Sigmoid colon (tissue), 6 donors: ENCODE measurements at regions not wholly inside any gene's neighbourhood (a gene's known extent, or its start where the extent isn't known, plus 50 kb on each side); places are given as distances from the start of the nearest gene placed in this dataset.

ENCODE experiments used
- DNase-seq: peaks from one replicate; pipeline ENCODE4 v3.0.0-alpha.2; 2019
- H3K27ac ChIP-seq, 4 donors: fragments of 200-600 bp; sonication (generic); one replicate each; pipeline ENCODE4 v1.5.1; 2016 to 2019; ENCODE audit warnings: mild to moderate bottlenecking in 1 of 4
- H3K27me3 ChIP-seq, 3 donors: fragments of 200-600 bp; sonication (generic); one replicate each; pipeline ENCODE4 v1.5.1; 2019; ENCODE audit warnings: mild to moderate bottlenecking in 1 of 3
- H3K36me3 ChIP-seq, 4 donors: fragments of 200-600 bp; sonication (generic); one replicate each; pipeline ENCODE4 v1.5.1; 2016 to 2019
- H3K4me1 ChIP-seq, 4 donors: fragments of 200-600 bp; sonication (generic); one replicate each; pipeline ENCODE4 v1.5.1; 2017 to 2019
- H3K4me3 ChIP-seq, 4 donors: fragments of 200-600 bp; sonication (generic); one replicate each; pipeline ENCODE4 v1.5.1; 2017 to 2019; ENCODE audit warnings: mild to moderate bottlenecking in 2 of 4, moderate library complexity in 1 of 4
- H3K9me3 ChIP-seq, 4 donors: fragments of 200-600 bp in 3 of 4; sonication (generic) in 3 of 4; one replicate each; pipeline versions ENCODE4 v1.5.1 to v1.6.1; 2013 to 2019
- CTCF ChIP-seq, 4 experiments: fragments of 450-650 bp in 3 of 4; fragments of 200-600 bp in 1 of 4; IDR thresholded peaks; one replicate each; pipeline ENCODE4 v1.5.1; 2016 to 2019; ENCODE audit warnings: antibody characterized with exemption in 4 of 4, mild to moderate bottlenecking in 3 of 4, moderate library complexity in 2 of 4
- EP300 ChIP-seq, 4 donors: sonication (generic); formaldehyde crosslinking; IDR thresholded peaks; one replicate each; pipeline ENCODE4 v1.6.1; 2017; ENCODE audit warnings: antibody characterized with exemption in 4 of 4
- POLR2A ChIP-seq, 2 donors: fragments of 450-650 bp; IDR thresholded peaks; one replicate each; pipeline ENCODE4 v1.6.1; 2016; ENCODE audit warnings: antibody characterized with exemption in 2 of 2, mild to moderate bottlenecking in 2 of 2, moderate library complexity in 2 of 2
- POLR2AphosphoS5 ChIP-seq, 4 donors: sonication (generic); formaldehyde crosslinking; IDR thresholded peaks; one replicate each; pipeline ENCODE4 v1.6.1; 2017; ENCODE audit warnings: antibody characterized with exemption in 4 of 4
- WGBS, 2 donors: extraction: QIAGEN DNeasy Blood & Tissue Kit; methylation state at CpG; one replicate each; pipeline ENCODE4 v1.1.7; 2013; 5-methylcytosine and 5-hydroxymethylcytosine counted together
- intact Hi-C: fragments of 100-400 bp; cut with DNase I; formaldehyde crosslinking; loops from one replicate; pipeline ENCODE4 v1.15.1; 2023
- donor health status: healthy with polysubstance abuse.
- donor health status: healthy.

- DNase-seq, result no peak
- no peaks in the 10 kb centered on the region for H3K9me3 ChIP-seq
- intact Hi-C loops, result no loop called here
- TF ChIP-seq CTCF (IDR thresholded peaks at IDR 0.05) (no peak), EP300 (IDR thresholded peaks at IDR 0.05) (no peak), POLR2A (IDR thresholded peaks at IDR 0.05) (no peak), POLR2AphosphoS5 (IDR thresholded peaks at IDR 0.05) (no peak)
- H3K4me3 ChIP-seq, result no peak overlapping the region
- WGBS, 2 donors, result 69 to 78% methylated on average over 5 of the region's 5 CpGs
- no peaks in the 10 kb centered on the region for H3K36me3 ChIP-seq
- H3K4me1 ChIP-seq, result no peaks in the 10 kb centered on the region
- H3K27ac ChIP-seq, result no peak overlapping the region
- H3K27me3 ChIP-seq, result no peaks in the 10 kb centered on the region
These were observed 1328.7 kb upstream of the NXPH2 start for GRCh38 chr2:140108706-140109475.

GRCh38 chr2:140091926-140092325 lies 1311.7 kb upstream of the NXPH2 start:
- Histone ChIP-seq H3K4me1 (no peaks in the 10 kb centered on the region), H3K27ac (no peak overlapping the region), H3K4me3 (no peak overlapping the region), H3K36me3 (no peaks in the 10 kb centered on the region), H3K27me3 (no peaks in the 10 kb centered on the region), H3K9me3 (no peaks in the 10 kb centered on the region)
- 91 to 93% methylated on average over 1 of the region's 1 CpG for WGBS, 2 donors
- TF ChIP-seq CTCF (IDR thresholded peaks at IDR 0.05) (no peak), EP300 (IDR thresholded peaks at IDR 0.05) (no peak), POLR2A (IDR thresholded peaks at IDR 0.05) (no peak)
- no peak for DNase-seq
- intact Hi-C loops, result no loop called here

GRCh38 chr2:140086964-140087363 lies 1306.8 kb upstream of the NXPH2 start:
- Histone ChIP-seq H3K36me3 (no peaks in the 10 kb centered on the region), H3K27me3 (no peaks in the 10 kb centered on the region), H3K4me1 (no peaks in the 10 kb centered on the region), H3K4me3 (no peak overlapping the region), H3K9me3 (no peaks in the 10 kb centered on the region), H3K27ac (no peak overlapping the region)
- intact Hi-C loops, result no loop called here
- DNase-seq, result no peak
- TF ChIP-seq CTCF (IDR thresholded peaks at IDR 0.05) (no peak), EP300 (IDR thresholded peaks at IDR 0.05) (no peak), POLR2A (IDR thresholded peaks at IDR 0.05) (no peak), POLR2AphosphoS5 (IDR thresholded peaks at IDR 0.05) (no peak)
- 78 to 86% methylated on average over 1 of the region's 1 CpG for WGBS, 2 donors

GRCh38 chr2:140085674-140086073 lies 1305.5 kb upstream of the NXPH2 start:
- Histone ChIP-seq H3K4me1 (no peaks in the 10 kb centered on the region), H3K27ac (no peak overlapping the region), H3K36me3 (no peaks in the 10 kb centered on the region), H3K9me3 (no peaks in the 10 kb centered on the region), H3K27me3 (no peaks in the 10 kb centered on the region), H3K4me3 (no peak overlapping the region)
- DNase-seq, result no peak
- TF ChIP-seq EP300 (IDR thresholded peaks at IDR 0.05) (no peak), POLR2A (IDR thresholded peaks at IDR 0.05) (no peak), CTCF (IDR thresholded peaks at IDR 0.05) (no peak), POLR2AphosphoS5 (IDR thresholded peaks at IDR 0.05) (no peak)
- intact Hi-C loops, result no loop called here

DNA sequence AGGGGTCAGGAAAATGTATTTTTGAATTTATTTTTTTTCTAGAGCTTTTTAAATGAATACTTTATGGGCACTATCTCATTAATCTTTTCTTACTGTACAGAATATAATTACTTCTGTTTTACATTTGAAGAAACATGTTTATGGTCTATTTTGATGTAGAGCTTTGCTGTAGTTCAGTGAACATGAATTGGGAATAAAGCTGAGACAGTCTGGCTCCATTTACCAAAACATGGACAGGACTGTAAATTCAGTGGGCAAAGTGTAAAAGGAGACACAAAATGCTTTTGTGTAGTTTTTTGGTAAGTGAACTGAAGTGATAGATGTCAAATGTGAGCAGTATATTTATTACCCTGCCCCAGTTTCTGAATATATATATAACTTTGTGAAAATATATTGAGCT lies 1298.8 kb upstream of the NXPH2 start:
- TF ChIP-seq POLR2AphosphoS5 (IDR thresholded peaks at IDR 0.05), result no peak
- no peak for TF ChIP-seq POLR2A (IDR thresholded peaks at IDR 0.05)
- no peak for TF ChIP-seq EP300 (IDR thresholded peaks at IDR 0.05)
- no peak for TF ChIP-seq CTCF (IDR thresholded peaks at IDR 0.05)
- H3K4me1 ChIP-seq, result no peaks in the 10 kb centered on the region
- no peaks in the 10 kb centered on the region for H3K27me3 ChIP-seq
- no peak overlapping the region for H3K27ac ChIP-seq
- H3K4me3 ChIP-seq, result no peak overlapping the region
- no peak for DNase-seq
- H3K9me3 ChIP-seq, result no peaks in the 10 kb centered on the region
- no peaks in the 10 kb centered on the region for H3K36me3 ChIP-seq
- intact Hi-C loops, result no loop called here
